Ammon's horn (tissue), 1 donor: ENCODE measurements at regions not wholly inside any gene's neighbourhood (a gene's known extent, or its start where the extent isn't known, plus 50 kb on each side); places are given as distances from the start of the nearest gene placed in this dataset.
"Not testable (repeated sequence)": the region's sequence is repeated elsewhere in the genome, so short reads cannot be mapped to it uniquely, and the experiment has no call there.

ENCODE experiments used
- DNase-seq: peaks from one replicate; pipeline ENCODE4 v3.0.0-alpha.2; 2016; ENCODE audit warnings: low spot score

DNA sequence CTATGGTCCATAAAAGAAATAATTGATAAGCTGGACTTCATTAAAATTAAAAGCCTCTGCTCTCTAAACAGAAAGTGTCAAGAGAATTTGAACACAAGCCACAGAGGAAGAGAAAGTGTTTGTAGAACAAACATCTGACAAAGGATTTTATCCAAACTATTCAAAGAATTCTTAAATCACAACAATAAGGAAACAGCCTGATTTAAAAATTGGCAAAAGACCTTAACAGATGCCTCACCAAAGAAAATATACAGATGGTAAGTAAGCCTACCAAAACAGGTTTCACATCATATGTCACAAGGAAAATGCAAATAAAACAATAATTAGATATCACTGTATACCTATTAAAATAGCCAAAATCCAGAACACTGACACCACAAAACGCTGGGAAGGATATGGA lies 612.0 kb downstream of the TTLL7 start:
- DNase-seq = not testable (repeated sequence)

GRCh38 chr1:83383107-83383506 lies 615.8 kb downstream of the TTLL7 start:
- not testable (repeated sequence) for DNase-seq

DNA sequence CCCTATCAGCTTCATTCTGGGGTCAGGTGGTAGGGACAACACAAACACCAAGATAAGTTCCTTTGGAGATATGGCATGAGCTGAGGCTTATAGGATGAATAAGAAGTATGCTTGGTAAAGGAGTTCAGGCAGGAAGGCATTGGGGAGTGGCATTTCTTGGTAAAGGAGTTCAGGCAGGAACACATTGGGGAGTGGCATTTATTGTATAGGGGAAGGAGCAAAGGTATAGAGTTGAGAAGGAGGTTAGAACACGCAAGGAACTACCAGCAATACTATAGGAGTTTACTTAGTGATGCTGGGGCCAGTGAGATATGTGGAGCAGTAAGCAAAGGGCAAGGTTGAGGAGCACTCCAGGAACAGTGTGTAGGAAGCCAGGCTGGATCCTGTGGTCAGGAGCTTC lies 625.9 kb downstream of the TTLL7 start:
- not testable (repeated sequence) for DNase-seq

DNA sequence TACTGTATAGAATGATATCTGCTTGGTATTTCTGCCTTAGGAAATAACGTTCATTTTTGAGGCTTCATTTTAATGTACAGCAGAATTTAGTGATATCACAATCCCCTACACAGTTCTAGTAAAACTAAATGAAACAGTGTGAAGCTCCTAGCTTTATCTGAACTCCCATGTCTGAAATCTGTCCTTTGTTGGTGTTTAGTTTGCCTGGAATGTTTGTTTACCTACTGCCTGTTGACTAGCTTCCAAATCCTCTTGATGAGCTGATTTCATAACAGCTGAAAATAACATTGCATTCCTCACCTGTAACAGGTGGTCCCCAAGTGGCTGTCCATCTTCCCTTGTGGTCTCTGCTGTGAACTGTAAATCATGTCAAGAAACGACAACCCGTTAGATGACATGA lies 629.1 kb downstream of the TTLL7 start:
- not testable (repeated sequence) for DNase-seq

- not testable (repeated sequence) for DNase-seq
Observed at GRCh38 chr1:83365320-83365719, 633.6 kb downstream of the TTLL7 start.

GRCh38 chr1:83345375-83345774 lies 653.6 kb downstream of the TTLL7 start:
- not testable (repeated sequence) for DNase-seq

GRCh38 chr1:83343767-83344166 lies 655.2 kb downstream of the TTLL7 start:
- not testable (repeated sequence) for DNase-seq

GRCh38 chr1:83342995-83343394 lies 655.9 kb downstream of the TTLL7 start:
- not testable (repeated sequence) for DNase-seq

- not testable (repeated sequence) for DNase-seq
Observed at GRCh38 chr1:83332308-83332707, 666.6 kb downstream of the TTLL7 start.

- DNase-seq = no peak
Observed at GRCh38 chr1:83318366-83318765, 680.6 kb downstream of the TTLL7 start.

DNA sequence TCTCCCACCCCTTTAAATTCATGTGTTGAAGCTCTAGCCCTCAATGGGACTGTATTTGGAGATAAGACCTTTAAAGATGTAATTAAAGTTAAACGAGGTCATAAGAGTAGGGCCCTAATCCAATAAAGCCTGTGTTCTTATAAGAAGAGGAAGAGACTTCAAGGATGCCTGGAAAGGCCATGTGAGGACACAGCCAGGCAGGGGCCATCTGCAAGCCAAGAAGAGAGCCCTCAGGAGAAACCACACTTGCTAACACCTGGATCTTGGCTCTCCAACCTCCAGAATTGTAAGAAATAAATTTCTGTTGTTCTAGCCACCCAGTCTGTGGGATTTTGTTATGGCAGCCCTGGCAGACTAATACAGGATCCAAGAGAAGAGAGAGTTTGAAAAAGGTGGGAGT lies 683.5 kb downstream of the TTLL7 start:
- not testable (repeated sequence) for DNase-seq

GRCh38 chr1:83310161-83310560 lies 688.8 kb downstream of the TTLL7 start:
- not testable (repeated sequence) for DNase-seq

GRCh38 chr1:83309035-83309434 lies 689.9 kb downstream of the TTLL7 start:
- DNase-seq = peak; percentile 1

DNA sequence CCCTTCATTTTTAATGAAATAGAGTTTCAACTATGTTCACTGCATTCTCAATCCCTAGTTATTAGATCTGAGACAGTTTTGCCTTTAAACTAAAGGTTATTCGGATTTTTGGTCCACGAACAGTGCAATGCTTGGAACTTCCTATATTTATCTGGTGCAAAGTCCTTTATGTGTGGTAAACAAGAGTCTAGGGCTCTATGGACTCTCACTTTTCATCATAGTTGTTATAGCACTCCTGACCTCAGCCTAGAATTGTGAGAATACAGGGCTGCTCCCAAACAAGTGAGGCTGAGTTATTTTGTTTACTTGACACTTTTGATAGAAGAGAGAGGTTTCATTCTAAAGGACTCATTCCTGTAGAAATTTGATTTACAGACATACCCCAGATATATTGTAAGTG lies 692.1 kb downstream of the TTLL7 start:
- DNase-seq = not testable (repeated sequence)

DNA sequence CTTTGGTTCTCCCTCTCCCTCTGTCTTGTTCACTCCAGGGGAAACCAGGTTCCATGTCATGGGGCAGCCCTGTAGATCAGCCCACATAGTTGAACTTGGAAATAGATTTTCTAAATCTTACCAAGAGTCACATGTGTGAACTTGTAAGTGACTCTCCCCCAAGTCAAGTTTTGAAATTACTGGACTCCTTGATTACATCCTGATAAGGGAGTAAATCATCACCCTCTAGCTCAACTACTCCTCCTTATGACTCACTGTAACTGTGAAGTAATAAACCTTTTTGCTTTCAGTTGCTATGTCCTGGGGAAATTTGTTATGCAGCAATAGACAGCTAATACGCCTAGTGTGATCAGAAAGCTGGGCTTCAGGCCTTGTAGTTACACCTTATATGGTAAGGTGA lies 703.3 kb downstream of the TTLL7 start:
- not testable (repeated sequence) for DNase-seq

- DNase-seq = not testable (repeated sequence)
Observed at GRCh38 chr1:83287391-83287790, 711.5 kb downstream of the TTLL7 start.

GRCh38 chr1:83274656-83275055 lies 724.3 kb downstream of the TTLL7 start:
- not testable (repeated sequence) for DNase-seq

DNA sequence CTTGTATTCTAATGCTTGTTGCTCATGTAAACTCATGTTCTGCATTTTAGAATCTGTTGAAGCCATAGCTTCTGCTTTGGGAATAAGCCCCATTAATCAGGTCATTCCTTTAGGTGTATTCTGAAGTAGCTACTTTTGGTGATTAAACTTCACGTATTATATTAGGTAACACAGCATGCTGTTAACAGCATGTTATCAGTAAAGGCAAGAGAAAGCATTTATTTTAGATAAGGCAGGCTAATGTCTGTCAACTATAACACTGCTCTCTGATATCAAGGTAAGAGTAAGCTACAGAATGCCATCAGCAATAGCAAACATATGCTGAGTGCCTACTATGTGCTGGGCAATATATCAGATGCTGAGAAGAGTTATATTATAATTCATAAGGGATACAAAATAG lies 726.4 kb downstream of the TTLL7 start:
- not testable (repeated sequence) for DNase-seq

- DNase-seq = not testable (repeated sequence)
Observed at GRCh38 chr1:83271834-83272233, 727.1 kb downstream of the TTLL7 start.

- not testable (repeated sequence) for DNase-seq
Observed at GRCh38 chr1:83270801-83271200, 728.1 kb downstream of the TTLL7 start.

GRCh38 chr1:83263808-83264207 lies 735.1 kb downstream of the TTLL7 start:
- not testable (repeated sequence) for DNase-seq

GRCh38 chr1:83251687-83252086 lies 747.2 kb downstream of the TTLL7 start:
- DNase-seq = not testable (repeated sequence)

GRCh38 chr1:83246780-83247179 lies 752.2 kb downstream of the TTLL7 start:
- not testable (repeated sequence) for DNase-seq

DNA sequence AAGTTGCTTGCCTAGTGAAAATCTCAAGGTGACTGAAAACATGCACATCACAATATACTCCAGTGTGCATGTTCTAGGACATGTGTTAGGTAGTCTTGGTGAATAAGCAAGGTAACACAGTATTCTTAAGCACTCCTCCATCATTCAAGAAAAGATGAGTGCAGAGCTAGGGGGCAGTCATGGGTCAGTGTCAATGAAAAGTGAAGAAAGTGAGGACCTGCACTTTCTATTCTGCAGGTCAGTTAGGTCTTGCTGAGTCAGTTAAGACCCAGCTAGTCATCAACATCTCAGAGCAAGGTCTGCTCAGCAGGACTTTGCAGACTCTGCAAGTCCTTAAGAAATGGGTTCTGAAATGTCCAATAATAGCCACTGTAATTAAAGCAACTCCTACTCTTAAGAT lies 754.1 kb downstream of the TTLL7 start:
- DNase-seq = not testable (repeated sequence)

DNA sequence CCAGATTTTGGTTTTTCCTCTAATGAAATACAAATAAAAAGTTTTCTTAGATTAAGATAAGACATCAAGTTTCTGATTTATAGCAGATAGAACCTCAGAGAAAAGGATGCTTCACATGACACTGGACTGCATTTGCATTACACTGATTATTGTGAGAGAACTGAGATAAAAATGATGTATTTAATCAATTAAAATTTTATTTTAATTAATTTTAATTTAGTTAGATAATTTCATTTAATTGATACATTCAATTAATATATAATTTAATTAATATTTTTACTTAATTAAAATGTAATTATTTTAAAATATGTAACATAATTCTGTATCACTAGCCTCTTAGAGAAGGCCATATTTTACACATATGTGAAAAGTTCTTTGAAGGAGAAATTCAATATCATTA lies 759.4 kb downstream of the TTLL7 start:
- DNase-seq = not testable (repeated sequence)
